Thyroid gland (tissue), 4 donors: ENCODE measurements at regions not wholly inside any gene's neighbourhood (a gene's known extent, or its start where the extent isn't known, plus 50 kb on each side); places are given as distances from the start of the nearest gene placed in this dataset.

Experiments
- DNase-seq, 2 donors: peaks; one replicate each; pipeline ENCODE4 v3.0.0-alpha.2; 2019
- H3K27ac ChIP-seq, 3 donors: fragments of 200-600 bp; sonication (generic); 1 replicate in 2 of 3; 2 replicates in 1 of 3; pipeline ENCODE4 v1.5.1; 2016 to 2019; ENCODE audit warnings: mild to moderate bottlenecking in 1 of 3, moderate library complexity in 1 of 3
- H3K27me3 ChIP-seq: fragments of 200-600 bp; sonication (generic); one replicate; pipeline ENCODE4 v1.5.1; 2019
- H3K36me3 ChIP-seq, 2 donors: fragments of 200-600 bp; sonication (generic); one replicate each; pipeline ENCODE4 v1.5.1; 2016 to 2019
- H3K4me1 ChIP-seq, 2 donors: fragments of 200-600 bp; sonication (generic); one replicate each; pipeline ENCODE4 v1.5.1; 2017 to 2019
- H3K4me3 ChIP-seq, 3 donors: fragments of 200-600 bp; sonication (generic); replicated peaks in 1 of 3; 1 replicate in 2 of 3; 2 replicates in 1 of 3; pipeline ENCODE4 v1.5.1; 2016; ENCODE audit warnings: mild to moderate bottlenecking in 1 of 3
- H3K9me3 ChIP-seq: fragments of 200-600 bp; sonication (generic); one replicate; pipeline ENCODE4 v1.5.1; 2017
- CTCF ChIP-seq, 6 experiments: fragments of 200-600 bp in 3 of 6; fragments of 450-650 bp in 3 of 6; sonication (generic) in 3 of 6; IDR thresholded peaks; one replicate each; pipeline ENCODE4 v1.5.1; 2016 to 2019; ENCODE audit warnings: antibody characterized with exemption in 6 of 6, mild to moderate bottlenecking in 2 of 6, inconsistent platforms in 1 of 6, moderate library complexity in 1 of 6
- POLR2A ChIP-seq, 2 donors: fragments of 450-650 bp; IDR thresholded peaks; one replicate each; pipeline ENCODE4 v1.6.1; 2017; ENCODE audit warnings: antibody characterized with exemption in 2 of 2, mild to moderate bottlenecking in 2 of 2, moderate library complexity in 1 of 2
- WGBS, 2 donors: methylation state at CpG; one replicate each; pipeline ENCODE4 v1.1.5; 2017; 5-methylcytosine and 5-hydroxymethylcytosine counted together
- intact Hi-C: fragments of 100-400 bp; cut with DNase I; formaldehyde crosslinking; loops from one replicate; pipeline ENCODE4 v1.15.1; 2023

- H3K9me3 ChIP-seq, result no peaks in the 10 kb centered on the region
- H3K4me3 ChIP-seq, result no peak overlapping the region
- no peak overlapping the region for H3K27ac ChIP-seq
- no peaks in the 10 kb centered on the region for H3K4me1 ChIP-seq
- WGBS, 2 donors, result 66 to 74% methylated on average over 5 of the region's 5 CpGs
- H3K36me3 ChIP-seq, result no peaks in the 10 kb centered on the region
- DNase-seq, result no peak
- TF ChIP-seq CTCF (IDR thresholded peaks at IDR 0.05) (no peak), POLR2A (IDR thresholded peaks at IDR 0.05) (no peak)
- H3K27me3 ChIP-seq, result no peaks in the 10 kb centered on the region
- intact Hi-C loops, result no loop called here
These were observed 134.8 kb downstream of the CMPK2 start for GRCh38 chr2:6730649-6731532.

GRCh38 chr2:6739547-6739946, 126.2 kb downstream of the CMPK2 start:
- no peak overlapping the region for H3K4me3 ChIP-seq
- H3K27ac ChIP-seq, result no peak overlapping the region
- no peaks in the 10 kb centered on the region for H3K9me3 ChIP-seq
- no peak for DNase-seq
- H3K27me3 ChIP-seq, result no peaks in the 10 kb centered on the region
- H3K4me1 ChIP-seq, result no peaks in the 10 kb centered on the region
- 80 to 83% methylated on average over 7 of the region's 7 CpGs for WGBS, 2 donors
- H3K36me3 ChIP-seq, result no peaks in the 10 kb centered on the region
- intact Hi-C loops, result no loop called here
- TF ChIP-seq POLR2A (IDR thresholded peaks at IDR 0.05) (no peak), CTCF (IDR thresholded peaks at IDR 0.05) (no peak)

DNA sequence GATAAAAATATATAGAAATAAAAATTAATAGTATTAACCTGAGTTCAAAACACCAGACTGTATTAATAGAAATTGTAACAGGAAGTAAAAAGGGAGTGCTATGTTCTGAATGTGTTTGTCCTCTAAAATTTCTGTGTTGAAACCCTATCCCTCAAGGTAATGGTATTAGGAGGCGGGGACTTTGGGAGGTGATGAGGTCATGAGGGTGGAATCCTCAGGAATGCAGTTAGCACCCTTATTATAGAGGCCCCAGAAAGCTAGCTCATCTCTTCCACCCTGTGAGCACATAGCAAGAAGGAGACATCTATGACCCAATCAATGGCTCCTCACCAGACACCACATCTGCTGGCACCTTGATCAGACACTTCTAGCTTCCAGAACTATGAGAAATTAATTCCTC, 124.5 kb downstream of the CMPK2 start:
- TF ChIP-seq CTCF (IDR thresholded peaks at IDR 0.05) (no peak), POLR2A (IDR thresholded peaks at IDR 0.05) (no peak)
- no peaks in the 10 kb centered on the region for H3K27me3 ChIP-seq
- no peak overlapping the region for H3K4me3 ChIP-seq
- no peak for DNase-seq
- WGBS, 2 donors, result 86 to 91% methylated on average over 1 of the region's 1 CpG
- no peaks in the 10 kb centered on the region for H3K4me1 ChIP-seq
- no peaks in the 10 kb centered on the region for H3K36me3 ChIP-seq
- H3K27ac ChIP-seq, result no peak overlapping the region
- intact Hi-C loops, result no loop called here
- H3K9me3 ChIP-seq, result no peaks in the 10 kb centered on the region

DNA sequence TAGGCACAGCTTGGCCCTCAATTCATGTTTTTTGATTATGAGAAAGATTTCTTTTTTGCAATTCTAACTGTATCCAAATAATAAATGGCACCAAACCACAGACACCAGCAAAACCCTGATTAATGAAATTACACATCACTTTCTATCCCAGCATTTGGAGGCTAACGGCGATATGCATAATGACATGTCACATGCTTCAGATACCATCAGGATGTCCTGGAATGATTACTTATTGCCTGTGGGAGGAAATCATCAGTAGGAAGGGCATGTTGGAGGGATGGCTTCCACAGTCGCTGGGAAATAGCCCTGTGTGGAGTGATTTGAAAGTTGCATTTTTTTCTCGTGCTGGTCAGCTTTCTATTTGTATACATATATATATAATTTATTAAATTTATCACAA, 121.7 kb downstream of the CMPK2 start:
- H3K27me3 ChIP-seq, result no peaks in the 10 kb centered on the region
- H3K4me1 ChIP-seq, result no peaks in the 10 kb centered on the region
- 83 to 89% methylated on average over 4 of the region's 4 CpGs for WGBS, 2 donors

More for the DNA sequence above, 121.7 kb downstream of the CMPK2 start:
- Histone ChIP-seq H3K27ac (no peak overlapping the region), H3K36me3 (no peaks in the 10 kb centered on the region), H3K9me3 (no peaks in the 10 kb centered on the region), H3K4me3 (no peak overlapping the region)
- intact Hi-C loops, result no loop called here
- DNase-seq, result no peak
- no peak for TF ChIP-seq CTCF (IDR thresholded peaks at IDR 0.05)
- no peak for TF ChIP-seq POLR2A (IDR thresholded peaks at IDR 0.05)
